ENCODE measurements at regions not wholly inside any gene's neighbourhood (a gene's known extent, or its start where the extent isn't known, plus 50 kb on each side); places are given as distances from the start of the nearest gene placed in this dataset.

DNA sequence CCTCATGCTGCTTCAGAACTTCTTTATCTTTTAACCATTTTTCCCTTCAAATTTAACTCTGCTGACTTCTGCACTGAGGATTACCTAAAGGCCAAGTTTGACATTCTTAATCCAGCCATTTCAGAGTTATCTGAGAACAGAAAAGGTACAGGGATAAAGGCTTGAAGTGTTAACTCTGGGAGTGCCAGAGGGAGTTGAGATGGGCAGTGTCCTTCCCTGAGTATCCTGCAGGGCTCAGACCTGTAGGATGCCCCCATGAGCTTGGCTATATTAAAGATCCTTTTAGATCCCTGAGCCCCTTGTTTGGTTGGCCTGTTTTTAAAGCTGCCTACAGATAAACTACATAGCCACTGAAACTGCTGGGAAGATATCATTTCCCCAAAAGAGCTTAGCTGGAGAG, 268.4 kb upstream of the KIRREL3 start:
- DNase-seq (ENCODE audit: low spot score): no peak
- Mint-ChIP-seq H3K27ac (ENCODE audit: unreplicated experiment) (no peak overlapping the region), H3K27me3 (ENCODE audit: low read depth) (peaks cover 18% of the 10 kb centered on the region), H3K9me3 (ENCODE audit: low read depth) (no peaks in the 10 kb centered on the region), H3K4me1 (ENCODE audit: low read depth) (no peaks in the 10 kb centered on the region), H3K36me3 (ENCODE audit: low read depth) (no peaks in the 10 kb centered on the region), H3K4me3 (ENCODE audit: unreplicated experiment) (no peak overlapping the region)
- TF ChIP-seq, protein P1, sequence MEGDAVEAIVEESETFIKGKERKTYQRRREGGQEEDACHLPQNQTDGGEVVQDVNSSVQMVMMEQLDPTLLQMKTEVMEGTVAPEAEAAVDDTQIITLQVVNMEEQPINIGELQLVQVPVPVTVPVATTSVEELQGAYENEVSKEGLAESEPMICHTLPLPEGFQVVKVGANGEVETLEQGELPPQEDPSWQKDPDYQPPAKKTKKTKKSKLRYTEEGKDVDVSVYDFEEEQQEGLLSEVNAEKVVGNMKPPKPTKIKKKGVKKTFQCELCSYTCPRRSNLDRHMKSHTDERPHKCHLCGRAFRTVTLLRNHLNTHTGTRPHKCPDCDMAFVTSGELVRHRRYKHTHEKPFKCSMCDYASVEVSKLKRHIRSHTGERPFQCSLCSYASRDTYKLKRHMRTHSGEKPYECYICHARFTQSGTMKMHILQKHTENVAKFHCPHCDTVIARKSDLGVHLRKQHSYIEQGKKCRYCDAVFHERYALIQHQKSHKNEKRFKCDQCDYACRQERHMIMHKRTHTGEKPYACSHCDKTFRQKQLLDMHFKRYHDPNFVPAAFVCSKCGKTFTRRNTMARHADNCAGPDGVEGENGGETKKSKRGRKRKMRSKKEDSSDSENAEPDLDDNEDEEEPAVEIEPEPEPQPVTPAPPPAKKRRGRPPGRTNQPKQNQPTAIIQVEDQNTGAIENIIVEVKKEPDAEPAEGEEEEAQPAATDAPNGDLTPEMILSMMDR (IDR thresholded peaks at IDR 0.05): no peak

DNA sequence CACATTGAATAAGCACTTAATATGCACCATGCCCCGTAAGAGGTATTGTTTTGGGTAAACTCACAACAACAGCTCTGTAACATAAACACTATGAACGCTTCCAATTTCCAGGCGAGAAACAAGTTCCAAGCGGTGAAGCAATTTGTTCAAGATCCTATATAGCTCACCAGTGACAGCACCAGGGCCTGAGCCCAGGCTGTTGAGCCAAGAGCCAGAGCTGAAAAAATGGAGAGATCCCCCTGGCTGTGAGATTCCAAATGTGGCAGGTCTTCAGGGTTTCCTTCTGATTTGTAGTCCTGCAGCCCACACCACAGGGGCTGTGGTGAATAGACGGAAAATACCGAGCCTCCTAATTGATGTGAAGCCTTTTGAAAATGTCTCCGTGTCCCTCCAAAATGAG, 268.0 kb upstream of the KIRREL3 start:
- TF ChIP-seq, protein P1 (IDR thresholded peaks at IDR 0.05): no peak
- Mint-ChIP-seq H3K4me3 (ENCODE audit: unreplicated experiment) (no peak overlapping the region), H3K36me3 (ENCODE audit: low read depth) (no peaks in the 10 kb centered on the region), H3K9me3 (ENCODE audit: low read depth) (no peaks in the 10 kb centered on the region), H3K27me3 (ENCODE audit: low read depth) (peaks cover 18% of the 10 kb centered on the region), H3K4me1 (ENCODE audit: low read depth) (no peaks in the 10 kb centered on the region), H3K27ac (ENCODE audit: unreplicated experiment) (no peak overlapping the region)
- DNase-seq (ENCODE audit: low spot score): no peak

DNA sequence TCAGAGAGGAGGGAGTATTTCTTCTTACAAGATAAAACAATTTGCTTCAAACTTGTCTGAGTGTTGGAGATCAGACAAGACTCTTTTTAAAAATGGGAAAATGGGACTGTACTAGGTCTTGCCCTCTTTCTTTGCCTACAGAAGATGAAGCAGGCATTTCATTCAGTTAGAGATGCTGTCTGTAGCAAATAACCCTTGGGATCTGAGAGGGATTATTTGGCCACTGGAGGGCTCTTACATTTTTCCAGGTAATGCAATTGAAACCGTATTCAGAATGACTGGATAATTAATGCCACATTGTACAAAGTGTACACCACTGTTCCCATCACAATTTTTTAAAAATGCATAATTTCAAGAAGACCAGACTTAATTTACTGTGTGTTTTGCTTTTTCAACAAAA, 258.5 kb upstream of the KIRREL3 start:
- peaks cover 3% of the 10 kb centered on the region for H3K27me3 Mint-ChIP-seq (ENCODE audit: low read depth)
- H3K36me3 Mint-ChIP-seq (ENCODE audit: low read depth): no peaks in the 10 kb centered on the region
- TF ChIP-seq, protein P1 (IDR thresholded peaks at IDR 0.05): no peak
- DNase-seq (ENCODE audit: low spot score): no peak
- no peaks in the 10 kb centered on the region for H3K9me3 Mint-ChIP-seq (ENCODE audit: low read depth)
- no peak overlapping the region for H3K27ac Mint-ChIP-seq (ENCODE audit: unreplicated experiment)
- no peaks in the 10 kb centered on the region for H3K4me1 Mint-ChIP-seq (ENCODE audit: low read depth)
- H3K4me3 Mint-ChIP-seq (ENCODE audit: unreplicated experiment): no peak overlapping the region

DNA sequence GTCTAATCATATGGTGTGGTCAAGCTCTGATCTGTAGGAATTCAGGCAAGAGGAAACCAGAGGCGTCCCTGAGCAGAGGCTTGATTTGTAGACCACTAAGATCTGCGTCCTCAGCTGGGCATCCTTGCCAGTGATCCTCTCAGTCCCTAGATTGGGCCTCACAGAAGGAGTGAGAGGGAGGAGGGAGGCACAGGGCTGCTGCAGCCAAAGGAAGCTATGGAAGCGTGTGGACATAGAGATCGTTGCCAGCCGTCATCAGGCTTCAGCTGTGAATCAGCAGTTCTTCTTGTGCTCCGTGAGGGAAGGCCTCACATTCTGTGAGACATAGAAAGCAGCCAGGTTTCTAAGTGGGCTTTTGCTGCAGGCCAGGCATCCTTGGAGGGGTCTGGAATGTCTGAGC, 254.6 kb upstream of the KIRREL3 start:
- H3K9me3 Mint-ChIP-seq (ENCODE audit: low read depth): no peaks in the 10 kb centered on the region
- H3K27ac Mint-ChIP-seq (ENCODE audit: unreplicated experiment): no peak overlapping the region
- TF ChIP-seq, protein P1 (IDR thresholded peaks at IDR 0.05): no peak
- no peaks in the 10 kb centered on the region for H3K36me3 Mint-ChIP-seq (ENCODE audit: low read depth)
- H3K4me1 Mint-ChIP-seq (ENCODE audit: low read depth): no peaks in the 10 kb centered on the region
- peaks cover 7% of the 10 kb centered on the region for H3K27me3 Mint-ChIP-seq (ENCODE audit: low read depth)
- DNase-seq (ENCODE audit: low spot score): no peak
- H3K4me3 Mint-ChIP-seq (ENCODE audit: unreplicated experiment): no peak overlapping the region

DNA sequence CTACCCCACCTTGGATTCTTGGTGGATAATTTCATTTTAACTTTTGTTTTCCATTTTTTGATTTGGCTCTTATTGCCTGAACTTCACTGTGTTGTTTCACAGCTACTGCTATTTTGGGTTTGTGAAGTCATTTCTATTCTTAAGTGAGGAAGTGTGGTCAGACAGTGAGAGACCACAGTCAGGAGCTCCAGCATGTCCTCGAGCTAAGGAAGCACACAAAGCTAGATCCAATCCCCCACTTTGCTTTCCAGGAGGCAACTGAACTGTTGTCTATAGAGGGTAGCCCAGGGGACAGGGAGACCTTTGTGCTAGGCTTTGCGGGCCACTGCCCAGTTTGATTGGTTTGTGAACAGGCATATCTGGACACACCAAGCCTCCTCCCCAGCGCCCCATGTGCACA, 251.8 kb upstream of the KIRREL3 start:
- Mint-ChIP-seq H3K27ac (ENCODE audit: unreplicated experiment) (no peak overlapping the region), H3K4me3 (ENCODE audit: unreplicated experiment) (no peak overlapping the region), H3K36me3 (ENCODE audit: low read depth) (no peaks in the 10 kb centered on the region), H3K4me1 (ENCODE audit: low read depth) (no peaks in the 10 kb centered on the region), H3K9me3 (ENCODE audit: low read depth) (no peaks in the 10 kb centered on the region), H3K27me3 (ENCODE audit: low read depth) (peaks cover 10% of the 10 kb centered on the region)
- TF ChIP-seq, protein P1 (IDR thresholded peaks at IDR 0.05): no peak
- DNase-seq (ENCODE audit: low spot score): no peak
